H9 (cell line): ENCODE measurements at regions not wholly inside any gene's neighbourhood (a gene's known extent, or its start where the extent isn't known, plus 50 kb on each side); places are given as distances from the start of the nearest gene placed in this dataset.

Source experiments
- DNase-seq: peaks from one replicate; pipeline ENCODE4 v3.0.0-alpha.2; 2017
- H2AFZ ChIP-seq: one replicate; pipeline ENCODE4 v1.6.1; 2013; ENCODE audit warnings: mild to moderate bottlenecking, low read length, control low read depth, moderate library complexity
- H2AK5ac ChIP-seq: 2 replicates; pipeline ENCODE4 v1.6.1; 2013; ENCODE audit warnings: low read length, control low read depth, mixed read lengths; ENCODE audit not compliant: insufficient read length
- H2BK120ac ChIP-seq: one replicate; pipeline ENCODE4 v1.6.1; 2013; ENCODE audit warnings: low read depth, mild to moderate bottlenecking, low read length, control low read depth, inconsistent platforms; ENCODE audit not compliant: poor library complexity, severe bottlenecking
- H2BK12ac ChIP-seq: 2 replicates; pipeline ENCODE4 v1.6.1; 2013; ENCODE audit warnings: low read length, control low read depth, mixed read lengths, low read depth; ENCODE audit not compliant: insufficient read length
- H2BK15ac ChIP-seq: 2 replicates; pipeline ENCODE4 v1.6.1; 2013; ENCODE audit warnings: low read depth, low read length, control low read depth
- H2BK20ac ChIP-seq: one replicate; pipeline ENCODE4 v1.6.1; 2013; ENCODE audit warnings: low read depth, mild to moderate bottlenecking, low read length, control low read depth, inconsistent platforms; ENCODE audit not compliant: poor library complexity, severe bottlenecking
- H2BK5ac ChIP-seq: 2 replicates; pipeline ENCODE4 v1.6.1; 2013; ENCODE audit warnings: low read length, control low read depth, mixed read lengths; ENCODE audit not compliant: insufficient read length
- H3K14ac ChIP-seq: 2 replicates; pipeline ENCODE4 v1.6.1; 2013; ENCODE audit warnings: low read length, control low read depth; ENCODE audit not compliant: insufficient read depth
- H3K18ac ChIP-seq: 2 replicates; pipeline ENCODE4 v1.6.1; 2013; ENCODE audit warnings: low read depth, mild to moderate bottlenecking, mixed read lengths, low read length, control low read depth; ENCODE audit not compliant: insufficient read length
- H3K23ac ChIP-seq: 2 replicates; pipeline ENCODE4 v1.6.1; 2013; ENCODE audit warnings: low read length, control low read depth, mixed read lengths, low read depth; ENCODE audit not compliant: insufficient read length
- H3K23me2 ChIP-seq: 2 replicates; pipeline ENCODE4 v1.6.1; 2013; ENCODE audit warnings: low read depth, mild to moderate bottlenecking, mixed read lengths, low read length, control low read depth; ENCODE audit not compliant: insufficient read length, poor library complexity, severe bottlenecking
- H3K27ac ChIP-seq: 2 replicates; pipeline ENCODE4 v1.5.1; 2013; ENCODE audit warnings: low read length, control low read depth, mixed read lengths, low read depth; ENCODE audit not compliant: insufficient read length
- H3K27me3 ChIP-seq: 2 replicates; pipeline ENCODE4 v1.6.1; 2013; ENCODE audit warnings: low read length, control low read depth, inconsistent platforms; ENCODE audit not compliant: insufficient read depth
- H3K4ac ChIP-seq: 2 replicates; pipeline ENCODE4 v1.6.1; 2013; ENCODE audit warnings: low read depth, mild to moderate bottlenecking, control low read depth, inconsistent platforms, low read length, moderate library complexity
- H3K4me1 ChIP-seq: 2 replicates; pipeline ENCODE4 v1.6.1; 2013; ENCODE audit warnings: low read length, control low read depth, inconsistent platforms; ENCODE audit not compliant: insufficient read depth
- H3K4me2 ChIP-seq: 2 replicates; pipeline ENCODE4 v1.6.1; 2013; ENCODE audit warnings: low read length, control low read depth, mixed read lengths; ENCODE audit not compliant: insufficient read length, insufficient read depth
- H3K56ac ChIP-seq: 2 replicates; pipeline ENCODE4 v1.6.1; 2013; ENCODE audit warnings: low read depth, mild to moderate bottlenecking, mixed read lengths, low read length, control low read depth; ENCODE audit not compliant: insufficient read length
- H3K79me1 ChIP-seq: 2 replicates; pipeline ENCODE4 v1.6.1; 2013; ENCODE audit warnings: low read depth, mild to moderate bottlenecking, moderate library complexity, low read length, control low read depth, inconsistent platforms; ENCODE audit not compliant: insufficient read depth, poor library complexity, severe bottlenecking
- H3K79me2 ChIP-seq: 2 replicates; pipeline ENCODE4 v1.6.1; 2013; ENCODE audit warnings: low read length, control low read depth, inconsistent platforms; ENCODE audit not compliant: insufficient read depth
- H3K9ac ChIP-seq: 2 replicates; pipeline ENCODE4 v1.6.1; 2013; ENCODE audit warnings: low read length, control low read depth, mixed read lengths; ENCODE audit not compliant: insufficient read length; ENCODE audit errors: extremely low read depth
- H3K9me3 ChIP-seq: one replicate; pipeline ENCODE4 v1.6.1; 2013; ENCODE audit warnings: low read depth, low read length, inconsistent platforms; ENCODE audit not compliant: control insufficient read depth
- H3T11ph ChIP-seq: one replicate; pipeline ENCODE4 v1.6.1; 2013; ENCODE audit warnings: mild to moderate bottlenecking, low read length, control low read depth, inconsistent platforms
- H4K20me1 ChIP-seq: one replicate; pipeline ENCODE4 v1.6.1; 2013; ENCODE audit not compliant: control insufficient read depth, insufficient read length, insufficient read depth
- H4K5ac ChIP-seq: 2 replicates; pipeline ENCODE4 v1.6.1; 2013; ENCODE audit warnings: low read depth, mild to moderate bottlenecking, mixed read lengths, low read length, control low read depth; ENCODE audit not compliant: insufficient read length
- H4K8ac ChIP-seq: replicated peaks from 2 replicates; pipeline ENCODE4 v1.6.1; 2013; ENCODE audit warnings: low read length, control low read depth, mixed read lengths, low read depth; ENCODE audit not compliant: insufficient read length
- H4K91ac ChIP-seq: 2 replicates; pipeline ENCODE4 v1.6.1; 2013; ENCODE audit warnings: low read depth, mild to moderate bottlenecking, moderate library complexity, mixed read lengths, low read length, control low read depth; ENCODE audit not compliant: insufficient read length
- H3K27ac Mint-ChIP-seq, 3 experiments: 2 replicates in 2 of 3; 3 replicates in 1 of 3; pipeline ENCODE4 v1.8.0; 2020 to 2021; ENCODE audit warnings: mixed read lengths in 3 of 3, mild to moderate bottlenecking in 1 of 3, moderate library complexity in 1 of 3
- H3K27me3 Mint-ChIP-seq: 2 replicates; pipeline ENCODE4 v1.8.0; 2021; ENCODE audit warnings: low read depth, mild to moderate bottlenecking, moderate library complexity, mixed read lengths
- H3K36me3 Mint-ChIP-seq, 3 experiments: 2 replicates in 2 of 3; 3 replicates in 1 of 3; pipeline ENCODE4 v1.8.0; 2020 to 2021; ENCODE audit warnings: low read depth in 3 of 3, mixed read lengths in 3 of 3; ENCODE audit not compliant: insufficient read depth in 1 of 3
- H3K4me1 Mint-ChIP-seq, 2 experiments: 2 replicates each; pipeline ENCODE4 v1.8.0; 2020; ENCODE audit warnings: mixed read lengths in 2 of 2
- H3K4me3 Mint-ChIP-seq, 2 experiments: 2 replicates in 1 of 2; 3 replicates in 1 of 2; pipeline ENCODE4 v1.8.0; 2020 to 2021; ENCODE audit warnings: mild to moderate bottlenecking in 2 of 2, mixed read lengths in 2 of 2, moderate library complexity in 1 of 2
- H3K9me3 Mint-ChIP-seq, 2 experiments: 2 replicates in 1 of 2; 3 replicates in 1 of 2; pipeline ENCODE4 v1.8.0; 2020; ENCODE audit warnings: mild to moderate bottlenecking in 2 of 2, mixed read lengths in 2 of 2, moderate library complexity in 1 of 2
- CTCF ChIP-seq: fragments of 200-600 bp; sonication (generic); conservative IDR thresholded peaks from 3 replicates; pipeline ENCODE4 v1.8.0; 2021; ENCODE audit warnings: antibody characterized with exemption, mild to moderate bottlenecking
- WGBS: extraction: QIAGEN DNeasy Blood & Tissue Kit; methylation state at CpG from one replicate; pipeline ENCODE4 v1.1.7; 2013; ENCODE audit warnings: missing lambda C conversion rate, low lambda C conversion rate, mixed read lengths; ENCODE audit not compliant: insufficient read length; ENCODE audit errors: extremely low coverage; 5-methylcytosine and 5-hydroxymethylcytosine counted together

- Histone ChIP-seq H4K91ac (no peak overlapping the region), H2BK120ac (no peak overlapping the region), H3K27ac (no peak overlapping the region), H2AK5ac (no peak overlapping the region), H3K4me2 (no peak overlapping the region), H3K4ac (no peak overlapping the region), H3K9me3 (no peaks in the 10 kb centered on the region), H3K27me3 (no peaks in the 10 kb centered on the region), H4K8ac (no peak overlapping the region), H3T11ph (no peak overlapping the region), H3K79me2 (no peaks in the 10 kb centered on the region), H2AFZ (no peak overlapping the region), H3K9ac (no peak overlapping the region), H4K20me1 (no peaks in the 10 kb centered on the region), H3K56ac (no peak overlapping the region), H4K5ac (no peak overlapping the region), H2BK12ac (no peak overlapping the region), H3K4me1 (no peaks in the 10 kb centered on the region; the same call in 1 of the 2 replicates), H2BK15ac (no peak overlapping the region), H3K79me1 (no peaks in the 10 kb centered on the region), H3K23ac (no peak overlapping the region), H3K23me2 (no peaks in the 10 kb centered on the region), H3K14ac (no peak overlapping the region), H2BK5ac (no peak overlapping the region), H3K18ac (no peak overlapping the region), H2BK20ac (no peak overlapping the region)
- H3K4me1 Mint-ChIP-seq = peaks cover 4 to 9% of the 10 kb centered on the region in 2 experiments
- H3K4me3 Mint-ChIP-seq = no peak overlapping the region
- no peaks in the 10 kb centered on the region for H3K9me3 Mint-ChIP-seq
- TF ChIP-seq CTCF = no peak
- no CpG with 5 or more reads among the region's 2 CpGs for WGBS
- no peak overlapping the region for H3K27ac Mint-ChIP-seq
- no peaks in the 10 kb centered on the region for H3K27me3 Mint-ChIP-seq
- no peaks in the 10 kb centered on the region for H3K36me3 Mint-ChIP-seq
- DNase-seq = no peak
These were observed 151.2 kb upstream of the AMOT start for GRCh38 chrX:112991801-112992200.
